PC-3 (cell line): ENCODE measurements at regions not wholly inside any gene's neighbourhood (a gene's known extent, or its start where the extent isn't known, plus 50 kb on each side); places are given as distances from the start of the nearest gene placed in this dataset.

Experiments used
- CTCF ChIP-seq: fragments of 300-600 bp; sonication (generic); conservative IDR thresholded peaks from 2 replicates; pipeline ENCODE4 v1.5.1; 2017; ENCODE audit warnings: antibody characterized with exemption, low read depth, mild to moderate bottlenecking, low read length
- EZH2 ChIP-seq: fragments of 300-600 bp; sonication (generic); IDR thresholded peaks from one replicate; pipeline ENCODE4 v1.6.1; 2017; ENCODE audit warnings: antibody characterized with exemption, mild to moderate bottlenecking, low read length; ENCODE audit not compliant: unreplicated experiment

GRCh38 chr2:20931346-20931745 is 108.4 kb upstream of the LDAH start:
- TF ChIP-seq CTCF (no peak), EZH2 (no peak)
